Neural progenitor cell (in vitro differentiated cells): ENCODE measurements at regions not wholly inside any gene's neighbourhood (a gene's known extent, or its start where the extent isn't known, plus 50 kb on each side); places are given as distances from the start of the nearest gene placed in this dataset.
A peak's percentile ranks its signal among the peaks of the same experiment; 100 is the strongest.
"Not testable (repeated sequence)": the region's sequence is repeated elsewhere in the genome, so short reads cannot be mapped to it uniquely, and the experiment has no call there.

Experiments used
- DNase-seq: peaks from one replicate; pipeline ENCODE4 v3.0.0-alpha.2; 2016; ENCODE audit warnings: low spot score
- H2AFZ ChIP-seq: fragments of 200-600 bp; sonication (generic); replicated peaks from 2 replicates; pipeline ENCODE4 v1.6.1; 2016; ENCODE audit warnings: antibody characterized with exemption
- H3F3A ChIP-seq: fragments of 200-600 bp; sonication (generic); 2 replicates; pipeline ENCODE4 v1.6.1; 2016; ENCODE audit warnings: antibody characterized with exemption, low read depth
- H3K27ac ChIP-seq: fragments of 200-600 bp; sonication (generic); 2 replicates; pipeline ENCODE4 v1.5.1; 2016; ENCODE audit warnings: mild to moderate bottlenecking
- H3K27me3 ChIP-seq: fragments of 200-600 bp; sonication (generic); 2 replicates; pipeline ENCODE4 v1.6.1; 2016; ENCODE audit warnings: mild to moderate bottlenecking, moderate library complexity
- H3K36me3 ChIP-seq: fragments of 200-600 bp; sonication (generic); 2 replicates; pipeline ENCODE4 v1.5.1; 2016
- H3K4me1 ChIP-seq: fragments of 200-600 bp; sonication (generic); 2 replicates; pipeline ENCODE4 v1.6.1; 2016; ENCODE audit warnings: mixed run types
- H3K4me2 ChIP-seq: fragments of 200-600 bp; sonication (generic); 2 replicates; pipeline ENCODE4 v1.6.1; 2016
- H3K4me3 ChIP-seq: fragments of 200-600 bp; sonication (generic); 2 replicates; pipeline ENCODE4 v1.5.1; 2016
- H3K79me2 ChIP-seq: fragments of 200-600 bp; sonication (generic); 2 replicates; pipeline ENCODE4 v1.6.1; 2016; ENCODE audit warnings: low read depth
- H3K9ac ChIP-seq: fragments of 200-600 bp; sonication (generic); 2 replicates; pipeline ENCODE4 v1.6.1; 2016
- H3K9me3 ChIP-seq: fragments of 200-600 bp; sonication (generic); 2 replicates; pipeline ENCODE4 v1.5.1; 2016; ENCODE audit warnings: low read depth
- H4K20me1 ChIP-seq: fragments of 200-600 bp; sonication (generic); 2 replicates; pipeline ENCODE4 v1.6.1; 2016; ENCODE audit warnings: low read depth
- H3K27ac Mint-ChIP-seq: 3 replicates; pipeline ENCODE4 v1.8.0; 2021; ENCODE audit warnings: mixed read lengths
- H3K27me3 Mint-ChIP-seq: 2 replicates; pipeline ENCODE4 v1.8.0; 2022; ENCODE audit warnings: low read depth, mild to moderate bottlenecking, inconsistent platforms, moderate library complexity, mixed read lengths; ENCODE audit not compliant: insufficient read depth
- H3K36me3 Mint-ChIP-seq: 3 replicates; pipeline ENCODE4 v1.8.0; 2021; ENCODE audit warnings: mixed read lengths
- H3K4me1 Mint-ChIP-seq: 3 replicates; pipeline ENCODE4 v1.8.0; 2021; ENCODE audit warnings: mixed read lengths
- H3K4me3 Mint-ChIP-seq: 3 replicates; pipeline ENCODE4 v1.8.0; 2021; ENCODE audit warnings: mild to moderate bottlenecking, moderate library complexity, mixed read lengths
- H3K9me3 Mint-ChIP-seq: 3 replicates; pipeline ENCODE4 v1.8.0; 2020; ENCODE audit warnings: mixed read lengths
- EZH2 ChIP-seq: fragments of 200-600 bp; sonication (generic); IDR thresholded peaks from 2 replicates; pipeline ENCODE4 v1.6.1; 2017; ENCODE audit warnings: antibody characterized with exemption, mild to moderate bottlenecking, moderate library complexity
- EZH2phosphoT487 ChIP-seq: fragments of 200-600 bp; sonication (generic); IDR thresholded peaks from 2 replicates; pipeline ENCODE4 v1.6.1; 2017; ENCODE audit warnings: antibody characterized with exemption
- TF ChIP-seq, protein P1 (sequence below): fragments of 200-600 bp; sonication (generic); IDR thresholded peaks from 2 replicates; pipeline ENCODE4 v1.5.1; 2017; ENCODE audit warnings: antibody characterized with exemption, mild to moderate bottlenecking

DNA sequence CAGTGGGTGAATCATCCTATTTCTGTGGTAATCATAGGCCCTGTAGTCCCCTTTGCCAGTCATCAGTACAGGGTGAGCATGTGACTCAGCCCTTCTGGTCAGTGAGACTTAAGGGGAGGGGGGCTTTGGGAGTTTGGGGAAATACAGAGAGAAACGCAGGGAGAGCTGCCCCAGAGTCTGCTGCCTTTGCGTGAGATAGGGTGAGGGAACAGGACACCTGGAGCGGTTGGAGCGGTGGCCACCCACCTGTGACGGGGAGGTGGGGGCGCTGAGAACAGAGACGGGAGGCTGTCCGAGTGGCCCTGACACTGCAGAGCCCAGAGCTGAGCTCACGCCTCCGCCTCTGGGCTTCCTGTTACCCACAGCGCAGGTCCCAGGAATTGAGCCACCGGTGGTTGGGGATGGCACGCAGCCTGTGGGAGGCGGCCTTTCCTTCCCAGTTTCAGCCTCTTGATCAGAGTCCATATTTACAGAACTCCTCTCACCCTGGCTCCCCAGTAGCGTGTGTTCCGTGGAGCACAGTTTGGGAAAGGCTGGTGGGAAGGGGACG lies 92.0 kb upstream of the ERCC6L2 start:
- no peak overlapping the region for H2AFZ ChIP-seq
- H3K36me3 Mint-ChIP-seq = no peaks in the 10 kb centered on the region
- no peaks in the 10 kb centered on the region for H3K36me3 ChIP-seq
- H3K9me3 ChIP-seq = no peaks in the 10 kb centered on the region
- peaks cover 37% of the 10 kb centered on the region for H3K4me1 ChIP-seq
- peaks cover 8% of the 10 kb centered on the region for H3K4me1 Mint-ChIP-seq
- H3K27me3 ChIP-seq = no peaks in the 10 kb centered on the region
- H3K27ac ChIP-seq = no peak overlapping the region
- H3K27ac Mint-ChIP-seq = no peak overlapping the region
- TF ChIP-seq, protein P1, sequence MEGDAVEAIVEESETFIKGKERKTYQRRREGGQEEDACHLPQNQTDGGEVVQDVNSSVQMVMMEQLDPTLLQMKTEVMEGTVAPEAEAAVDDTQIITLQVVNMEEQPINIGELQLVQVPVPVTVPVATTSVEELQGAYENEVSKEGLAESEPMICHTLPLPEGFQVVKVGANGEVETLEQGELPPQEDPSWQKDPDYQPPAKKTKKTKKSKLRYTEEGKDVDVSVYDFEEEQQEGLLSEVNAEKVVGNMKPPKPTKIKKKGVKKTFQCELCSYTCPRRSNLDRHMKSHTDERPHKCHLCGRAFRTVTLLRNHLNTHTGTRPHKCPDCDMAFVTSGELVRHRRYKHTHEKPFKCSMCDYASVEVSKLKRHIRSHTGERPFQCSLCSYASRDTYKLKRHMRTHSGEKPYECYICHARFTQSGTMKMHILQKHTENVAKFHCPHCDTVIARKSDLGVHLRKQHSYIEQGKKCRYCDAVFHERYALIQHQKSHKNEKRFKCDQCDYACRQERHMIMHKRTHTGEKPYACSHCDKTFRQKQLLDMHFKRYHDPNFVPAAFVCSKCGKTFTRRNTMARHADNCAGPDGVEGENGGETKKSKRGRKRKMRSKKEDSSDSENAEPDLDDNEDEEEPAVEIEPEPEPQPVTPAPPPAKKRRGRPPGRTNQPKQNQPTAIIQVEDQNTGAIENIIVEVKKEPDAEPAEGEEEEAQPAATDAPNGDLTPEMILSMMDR = no peak
- TF ChIP-seq EZH2phosphoT487 (no peak), EZH2 (no peak)
- DNase-seq = no peak
- no peak overlapping the region for H3K9ac ChIP-seq
- H3K79me2 ChIP-seq = no peaks in the 10 kb centered on the region
- no peak overlapping the region for H3K4me3 ChIP-seq
- no peaks in the 10 kb centered on the region for H3K9me3 Mint-ChIP-seq
- H3F3A ChIP-seq = peaks cover 16% of the 10 kb centered on the region
- H3K27me3 Mint-ChIP-seq = peaks cover 4% of the 10 kb centered on the region
- H3K4me2 ChIP-seq = no peak overlapping the region
- H4K20me1 ChIP-seq = no peaks in the 10 kb centered on the region
- H3K4me3 Mint-ChIP-seq = no peak overlapping the region

DNA sequence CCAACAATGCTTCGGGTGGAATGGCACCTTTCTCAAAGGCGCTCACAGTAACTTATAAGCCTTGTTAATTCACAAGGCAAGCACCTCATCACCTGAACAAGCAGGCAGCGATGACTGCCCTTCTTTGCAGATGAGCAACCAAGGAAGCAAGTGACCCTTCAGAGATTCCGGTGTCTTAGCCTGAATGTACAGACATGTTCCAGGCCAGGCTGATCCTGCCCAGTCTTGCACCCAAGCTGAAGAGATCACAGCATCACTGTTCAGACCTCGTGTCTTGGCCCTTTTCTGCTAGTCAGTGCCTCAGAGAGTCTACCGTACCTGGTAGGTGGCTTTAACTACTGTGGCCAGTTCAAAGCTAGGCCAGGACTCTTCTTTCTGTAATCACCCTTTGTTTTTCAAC lies 94.7 kb upstream of the ERCC6L2 start:
- no peaks in the 10 kb centered on the region for H3K79me2 ChIP-seq
- no peaks in the 10 kb centered on the region for H3K36me3 ChIP-seq
- H3K4me1 ChIP-seq = peaks cover 49% of the 10 kb centered on the region
- DNase-seq = peak; percentile 28
- H3K4me3 ChIP-seq = peak overlapping the region; percentile 12
- no peak overlapping the region for H2AFZ ChIP-seq
- TF ChIP-seq, protein P1 = no peak
- TF ChIP-seq EZH2phosphoT487 (no peak), EZH2 (no peak)
- Mint-ChIP-seq H3K4me1 (peaks cover 2% of the 10 kb centered on the region), H3K27ac (no peak overlapping the region), H3K4me3 (no peak overlapping the region), H3K36me3 (no peaks in the 10 kb centered on the region), H3K9me3 (no peaks in the 10 kb centered on the region), H3K27me3 (no peaks in the 10 kb centered on the region)
- H4K20me1 ChIP-seq = no peaks in the 10 kb centered on the region
- peaks cover 16% of the 10 kb centered on the region for H3F3A ChIP-seq
- H3K4me2 ChIP-seq = peak overlapping the region; percentile 40
- H3K9ac ChIP-seq = no peak overlapping the region
- no peaks in the 10 kb centered on the region for H3K9me3 ChIP-seq
- H3K27ac ChIP-seq = peak overlapping the region; percentile 84
- no peaks in the 10 kb centered on the region for H3K27me3 ChIP-seq

DNA sequence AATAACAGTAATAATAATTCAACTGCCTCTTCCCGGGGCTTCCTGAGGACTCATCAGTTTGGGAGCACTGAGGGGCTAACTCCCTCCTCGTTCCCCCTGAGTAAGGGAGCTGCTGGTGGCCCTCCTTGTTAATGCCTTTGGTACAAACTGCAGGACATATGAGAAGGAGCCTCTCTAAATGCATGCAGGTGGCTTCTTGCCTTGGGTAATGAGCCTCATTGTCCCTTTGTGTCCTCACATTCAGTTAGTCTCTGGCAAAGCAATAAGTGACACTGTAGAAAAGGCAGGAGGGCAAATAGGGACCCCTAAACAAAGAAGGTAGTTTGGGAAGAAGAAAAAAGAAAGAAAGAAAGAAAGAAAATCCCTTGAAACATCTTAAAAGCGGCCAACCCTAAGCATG lies 95.4 kb upstream of the ERCC6L2 start:
- Mint-ChIP-seq H3K27ac (no peak overlapping the region), H3K4me3 (no peak overlapping the region), H3K9me3 (no peaks in the 10 kb centered on the region), H3K36me3 (no peaks in the 10 kb centered on the region), H3K27me3 (peaks cover 2% of the 10 kb centered on the region), H3K4me1 (peaks cover 2% of the 10 kb centered on the region)
- DNase-seq = peak; percentile 79
- H3K4me1 ChIP-seq = peaks cover 51% of the 10 kb centered on the region
- no peaks in the 10 kb centered on the region for H3K9me3 ChIP-seq
- H3K4me3 ChIP-seq = peak overlapping the region; percentile 12
- H3K27me3 ChIP-seq = no peaks in the 10 kb centered on the region
- H3F3A ChIP-seq = peaks cover 16% of the 10 kb centered on the region
- no peaks in the 10 kb centered on the region for H3K36me3 ChIP-seq
- peak overlapping the region; percentile 40 for H3K4me2 ChIP-seq
- peak overlapping the region; percentile 84 for H3K27ac ChIP-seq
- H3K79me2 ChIP-seq = no peaks in the 10 kb centered on the region
- no peak overlapping the region for H3K9ac ChIP-seq
- TF ChIP-seq EZH2phosphoT487 (no peak), EZH2 (no peak)
- TF ChIP-seq, protein P1 = no peak
- no peaks in the 10 kb centered on the region for H4K20me1 ChIP-seq
- no peak overlapping the region for H2AFZ ChIP-seq

DNA sequence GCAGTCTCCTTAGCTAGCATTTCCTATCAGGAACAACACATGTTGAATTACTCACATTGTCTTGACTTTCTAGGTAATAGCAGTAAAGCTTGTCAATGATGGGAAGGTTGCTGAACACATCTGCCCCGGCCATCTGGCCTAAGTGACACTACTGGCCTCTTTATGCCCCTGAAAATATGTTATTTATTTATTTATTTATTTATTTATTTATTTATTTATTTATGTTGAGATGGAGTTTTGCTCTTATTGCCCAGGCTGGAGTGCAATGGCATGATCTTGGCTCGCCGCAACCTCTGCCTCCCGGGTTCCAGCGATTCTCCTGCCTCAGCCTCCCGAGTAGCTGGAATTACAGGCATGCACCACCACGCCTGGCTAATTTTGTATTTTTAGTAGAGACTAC lies 95.9 kb upstream of the ERCC6L2 start:
- Histone ChIP-seq H3F3A (peaks cover 21% of the 10 kb centered on the region), H3K4me2 (peak overlapping the region; percentile 40), H3K4me1 (peaks cover 57% of the 10 kb centered on the region), H3K27ac (peak overlapping the region; percentile 84)
- H4K20me1 ChIP-seq, H3K9me3 Mint-ChIP-seq, DNase-seq, H3K27me3 Mint-ChIP-seq, H3K27me3 ChIP-seq, H3K79me2 ChIP-seq, H3K9me3 ChIP-seq, H3K4me3 ChIP-seq, H3K36me3 ChIP-seq, H3K27ac Mint-ChIP-seq, H3K36me3 Mint-ChIP-seq, H3K4me3 Mint-ChIP-seq, H3K4me1 Mint-ChIP-seq, H2AFZ ChIP-seq, H3K9ac ChIP-seq: not testable (repeated sequence)
